Keratinocyte (primary cell): ENCODE measurements at regions not wholly inside any gene's neighbourhood (a gene's known extent, or its start where the extent isn't known, plus 50 kb on each side); places are given as distances from the start of the nearest gene placed in this dataset.

Source experiments
- DNase-seq: peaks from one replicate; pipeline ENCODE4 v3.0.0-alpha.2; 2011; ENCODE audit warnings: low read depth, missing footprints, low spot score
- FAIRE-seq: peaks from 2 replicates; lab custom pipeline; 2011; peaks lifted over from hg19 to GRCh38; lab: Jason Lieb, UNC
- H2AFZ ChIP-seq: 2 replicates; pipeline ENCODE4 v1.6.0; 2012; ENCODE audit warnings: low read length, control low read depth, inconsistent platforms; ENCODE audit not compliant: control insufficient read depth
- H3K27ac ChIP-seq: 2 replicates; pipeline ENCODE4 v1.5.1; 2011; ENCODE audit warnings: low read length; ENCODE audit not compliant: control insufficient read depth, insufficient read depth
- H3K27me3 ChIP-seq: 3 replicates; pipeline ENCODE4 v1.6.0; 2011; ENCODE audit warnings: low read length; ENCODE audit not compliant: control insufficient read depth, insufficient read depth; ENCODE audit errors: extremely low read depth
- H3K36me3 ChIP-seq, 2 experiments: 2 replicates in 1 of 2; 3 replicates in 1 of 2; pipeline ENCODE4 v1.5.1; 2011; ENCODE audit warnings: low read length in 2 of 2, mild to moderate bottlenecking in 1 of 2; ENCODE audit not compliant: control insufficient read depth in 2 of 2, insufficient read depth in 2 of 2; ENCODE audit errors: extremely low read depth in 1 of 2
- H3K4me1 ChIP-seq: 3 replicates; pipeline ENCODE4 v1.5.1; 2011; ENCODE audit warnings: low read length; ENCODE audit not compliant: control insufficient read depth, insufficient read depth; ENCODE audit errors: extremely low read depth
- H3K4me2 ChIP-seq: 3 replicates; pipeline ENCODE4 v1.6.0; 2011; ENCODE audit warnings: low read depth, low read length; ENCODE audit not compliant: control insufficient read depth, insufficient read depth; ENCODE audit errors: extremely low read depth
- H3K4me3 ChIP-seq, 3 experiments: fragments of 200-600 bp in 1 of 3; sonication (generic) in 1 of 3; 2 replicates in 2 of 3; 3 replicates in 1 of 3; pipeline ENCODE4 v1.5.1; 2011 to 2016; ENCODE audit warnings: low read length in 3 of 3, mild to moderate bottlenecking in 3 of 3, control low read depth in 2 of 3, inconsistent platforms in 1 of 3, low read depth in 1 of 3, mixed read lengths in 1 of 3, mixed run types in 1 of 3, moderate library complexity in 1 of 3; ENCODE audit not compliant: control insufficient read depth in 2 of 3, insufficient read depth in 2 of 3; ENCODE audit errors: extremely low read depth in 1 of 3
- H3K79me2 ChIP-seq: 2 replicates; pipeline ENCODE4 v1.6.0; 2012; ENCODE audit warnings: low read length; ENCODE audit not compliant: control insufficient read depth, insufficient read depth
- H3K9ac ChIP-seq: 3 replicates; pipeline ENCODE4 v1.6.0; 2011; ENCODE audit warnings: low read length; ENCODE audit not compliant: control insufficient read depth, insufficient read depth; ENCODE audit errors: extremely low read depth
- H3K9me1 ChIP-seq: 3 replicates; pipeline ENCODE4 v1.6.0; 2011; ENCODE audit warnings: low read length; ENCODE audit not compliant: control insufficient read depth, insufficient read depth; ENCODE audit errors: extremely low read depth
- H3K9me3 ChIP-seq: 2 replicates; pipeline ENCODE4 v1.5.1; 2012; ENCODE audit warnings: low read depth, low read length; ENCODE audit not compliant: control insufficient read depth
- H4K20me1 ChIP-seq: 3 replicates; pipeline ENCODE4 v1.6.0; 2011; ENCODE audit warnings: low read length; ENCODE audit not compliant: control insufficient read depth, insufficient read depth; ENCODE audit errors: extremely low read depth
- CTCF ChIP-seq, 3 experiments: IDR thresholded peaks in 1 of 3; conservative IDR thresholded peaks in 1 of 3; optimal IDR thresholded peaks in 1 of 3; 2 replicates in 2 of 3; 3 replicates in 1 of 3; pipeline versions ENCODE3 to v1.5.1; 2011; ENCODE audit warnings: low read length in 3 of 3, mild to moderate bottlenecking in 3 of 3, moderate library complexity in 2 of 3, control low read depth in 1 of 3, inconsistent platforms in 1 of 3; ENCODE audit not compliant: insufficient read depth in 2 of 3; ENCODE audit errors: extremely low read depth in 1 of 3
- EZH2 ChIP-seq: IDR thresholded peaks from one replicate; pipeline ENCODE4 v1.6.1; 2012; ENCODE audit warnings: inconsistent platforms, mild to moderate bottlenecking, low read length, moderate library complexity
- dilution Hi-C: fragments of 300-500 bp; cut with MboI; formaldehyde crosslinking; loops from one replicate; pipeline ENCODE4 v1.7.0; 2020; ENCODE audit warnings: low sequenced_read_pairs; ENCODE audit not compliant: extremely low pct_ligation_motif_present

GRCh38 chr10:2844925-2845324, 222.4 kb upstream of the PFKP start:
- H3K4me3 ChIP-seq, result no peak overlapping the region
- no peaks in the 10 kb centered on the region for H3K36me3 ChIP-seq
- no peak overlapping the region for H3K27ac ChIP-seq
- H3K27me3 ChIP-seq, result no peaks in the 10 kb centered on the region
- DNase-seq, result no peak
- no peaks in the 10 kb centered on the region for H3K9me3 ChIP-seq
- H3K4me2 ChIP-seq, result no peak overlapping the region
- H4K20me1 ChIP-seq, result no peaks in the 10 kb centered on the region
- TF ChIP-seq EZH2 (no peak), CTCF (optimal IDR thresholded peaks at IDR 0.05 in 1 of 3, IDR thresholded peaks at IDR 0.05 in 1 of 3, conservative IDR thresholded peaks at IDR 0.05 in 1 of 3; ENCODE audit: extremely low read depth in 1 of 3, insufficient read depth in 2 of 3, low read length in 3 of 3) (no peak)
- H3K4me1 ChIP-seq, result no peaks in the 10 kb centered on the region
- H3K9ac ChIP-seq, result no peak overlapping the region
- H3K79me2 ChIP-seq, result no peaks in the 10 kb centered on the region
- no peak for FAIRE-seq
- H2AFZ ChIP-seq, result no peak overlapping the region
- no peaks in the 10 kb centered on the region for H3K9me1 ChIP-seq
- dilution Hi-C loops, result no loop called here

GRCh38 chr10:2839081-2839725, 228.1 kb upstream of the PFKP start:
- H3K27me3 ChIP-seq, result no peaks in the 10 kb centered on the region
- dilution Hi-C loops, result no loop called here

More at GRCh38 chr10:2839081-2839725, 228.1 kb upstream of the PFKP start:
- no peak for FAIRE-seq
- Histone ChIP-seq H3K36me3 (no peaks in the 10 kb centered on the region), H3K9me3 (no peaks in the 10 kb centered on the region), H3K27ac (no peak overlapping the region), H3K9me1 (no peaks in the 10 kb centered on the region), H3K4me2 (no peak overlapping the region), H4K20me1 (no peaks in the 10 kb centered on the region), H3K9ac (no peak overlapping the region), H3K4me1 (no peaks in the 10 kb centered on the region), H2AFZ (no peak overlapping the region), H3K79me2 (no peaks in the 10 kb centered on the region), H3K4me3 (no peak overlapping the region)
- TF ChIP-seq CTCF (optimal IDR thresholded peaks at IDR 0.05 in 1 of 3, IDR thresholded peaks at IDR 0.05 in 1 of 3, conservative IDR thresholded peaks at IDR 0.05 in 1 of 3; ENCODE audit: extremely low read depth in 1 of 3, insufficient read depth in 2 of 3, low read length in 3 of 3), result peak; percentile 38 to 78 (median 48)
- TF ChIP-seq EZH2, result no peak
- no peak for DNase-seq
